ENCODE measurements at regions not wholly inside any gene's neighbourhood (a gene's known extent, or its start where the extent isn't known, plus 50 kb on each side); places are given as distances from the start of the nearest gene placed in this dataset.

GRCh38 chr2:136225950-136226835 is 108.2 kb upstream of the CXCR4 start:
- H3K27ac ChIP-seq (ENCODE audit: low read length), result no peak overlapping the region
- H3K9me2 ChIP-seq (ENCODE audit: insufficient read depth, low read length), result no peaks in the 10 kb centered on the region
- TF ChIP-seq MXI1 (conservative IDR thresholded peaks at IDR 0.05; ENCODE audit: poor library complexity, severe bottlenecking) (no peak), RAD21 (conservative IDR thresholded peaks at IDR 0.05) (no peak), TAF1 (IDR thresholded peaks at IDR 0.05; ENCODE audit: low read depth) (no peak), CTCF (IDR thresholded peaks at IDR 0.05; ENCODE audit: poor library complexity, severe bottlenecking) (no peak), EP300 (conservative IDR thresholded peaks at IDR 0.05; ENCODE audit: poor library complexity, severe bottlenecking) (no peak), EZH2 (IDR thresholded peaks at IDR 0.05; ENCODE audit: borderline replicate concordance, insufficient read depth, low read length, poor library complexity, severe bottlenecking) (no peak), REST (IDR thresholded peaks at IDR 0.05; ENCODE audit: borderline replicate concordance) (no peak), SMC3 (conservative IDR thresholded peaks at IDR 0.05; ENCODE audit: poor library complexity) (no peak), POLR2AphosphoS5 (IDR thresholded peaks at IDR 0.05) (no peak)
- no peaks in the 10 kb centered on the region for H3F3A ChIP-seq (ENCODE audit: insufficient read depth, low read length, poor library complexity, severe bottlenecking)
- H3K4me3 ChIP-seq (ENCODE audit: low read length), result no peak overlapping the region
- H3K9me3 ChIP-seq (ENCODE audit: low read length), result no peaks in the 10 kb centered on the region
- H4K20me1 ChIP-seq (ENCODE audit: insufficient read depth), result no peaks in the 10 kb centered on the region
- H3K9ac ChIP-seq (ENCODE audit: low read length), result no peak overlapping the region
- no peaks in the 10 kb centered on the region for H3K79me2 ChIP-seq (replicated peaks; ENCODE audit: insufficient read depth, low read length)
- no peaks in the 10 kb centered on the region for H3K36me3 ChIP-seq (ENCODE audit: insufficient read depth, low read length)
- H3K4me2 ChIP-seq (ENCODE audit: low read length), result no peak overlapping the region
- H2AFZ ChIP-seq (ENCODE audit: low read depth, low read length), result no peak overlapping the region
- no peaks in the 10 kb centered on the region for H3K27me3 ChIP-seq (ENCODE audit: insufficient read depth, low read depth, low read length)

GRCh38 chr2:136223274-136223673 is 105.3 kb upstream of the CXCR4 start:
- H3K9me2 ChIP-seq (ENCODE audit: insufficient read depth, low read length), result no peaks in the 10 kb centered on the region
- no peaks in the 10 kb centered on the region for H3K27me3 ChIP-seq (ENCODE audit: insufficient read depth, low read depth, low read length)
- no peaks in the 10 kb centered on the region for H4K20me1 ChIP-seq (ENCODE audit: insufficient read depth)
- TF ChIP-seq POLR2AphosphoS5 (IDR thresholded peaks at IDR 0.05) (no peak), MXI1 (conservative IDR thresholded peaks at IDR 0.05; ENCODE audit: poor library complexity, severe bottlenecking) (no peak), EP300 (conservative IDR thresholded peaks at IDR 0.05; ENCODE audit: poor library complexity, severe bottlenecking) (no peak), REST (IDR thresholded peaks at IDR 0.05; ENCODE audit: borderline replicate concordance) (no peak), EZH2 (IDR thresholded peaks at IDR 0.05; ENCODE audit: borderline replicate concordance, insufficient read depth, low read length, poor library complexity, severe bottlenecking) (no peak), RAD21 (conservative IDR thresholded peaks at IDR 0.05) (no peak), CTCF (IDR thresholded peaks at IDR 0.05; ENCODE audit: poor library complexity, severe bottlenecking) (no peak), SMC3 (conservative IDR thresholded peaks at IDR 0.05; ENCODE audit: poor library complexity) (no peak), TAF1 (IDR thresholded peaks at IDR 0.05; ENCODE audit: low read depth) (no peak)
- H3K9me3 ChIP-seq (ENCODE audit: low read length), result no peaks in the 10 kb centered on the region
- H3K4me3 ChIP-seq (ENCODE audit: low read length), result no peak overlapping the region
- no peak overlapping the region for H3K4me2 ChIP-seq (ENCODE audit: low read length)
- no peak overlapping the region for H3K27ac ChIP-seq (ENCODE audit: low read length)
- H3F3A ChIP-seq (ENCODE audit: insufficient read depth, low read length, poor library complexity, severe bottlenecking), result no peaks in the 10 kb centered on the region
- H3K79me2 ChIP-seq (replicated peaks; ENCODE audit: insufficient read depth, low read length), result no peaks in the 10 kb centered on the region
- H2AFZ ChIP-seq (ENCODE audit: low read depth, low read length), result no peak overlapping the region
- no peak overlapping the region for H3K9ac ChIP-seq (ENCODE audit: low read length)
- no peaks in the 10 kb centered on the region for H3K36me3 ChIP-seq (ENCODE audit: insufficient read depth, low read length)

All from neural cell (in vitro differentiated cells).